GM12878 (cell line): ENCODE measurements at regions not wholly inside any gene's neighbourhood (a gene's known extent, or its start where the extent isn't known, plus 50 kb on each side); places are given as distances from the start of the nearest gene placed in this dataset.
A peak's percentile ranks its signal among the peaks of the same experiment; 100 is the strongest.

Experiments
- ATAC-seq: fragments of 200-7000 bp; cut with Tn5 transposase; 3 replicates; pipeline ENCODE4 v1.9.1; 2020; ENCODE audit warnings: mild to moderate bottlenecking, moderate library complexity
- BruUV-seq: library from RNA; stranded (reverse); fragments of 400-500 nt; replicated peaks from 2 replicates; lab custom pipeline; 2021; lab: Mats Ljungman, UMichigan
- CTCF ChIA-PET: fragments of 300-600 bp; sonication (Branson Sonifier 250); formaldehyde crosslinking; extraction: SDS; loops from one replicate; lab custom pipeline; 2021; ENCODE audit warnings: inconsistent platforms; lab: Yijun Ruan, JAX
- POLR2A ChIA-PET: fragments of 350-600 bp; formaldehyde crosslinking; extraction: SDS; loops from one replicate; lab custom pipeline; 2021; ENCODE audit warnings: inconsistent platforms; lab: Charles Lee
- RAD21 ChIA-PET: fragments of 300-600 bp; sonication (Branson Sonifier 250); formaldehyde crosslinking; loops from one replicate; lab custom pipeline; 2023; ENCODE audit warnings: antibody characterized with exemption; ENCODE audit not compliant: unreplicated experiment; lab: Charles Lee
- SMC1A ChIA-PET: fragments of 300-600 bp; sonication (Branson Sonifier 250); formaldehyde crosslinking; loops from one replicate; lab custom pipeline; 2023; ENCODE audit not compliant: unreplicated experiment, uncharacterized antibody; lab: Charles Lee
- DNase-seq: peaks from one replicate; pipeline ENCODE4 v3.0.0-alpha.2; 2011; ENCODE audit warnings: low read depth, low spot score
- FAIRE-seq: peaks from 3 replicates; lab custom pipeline; 2011; peaks lifted over from hg19 to GRCh38; lab: Jason Lieb, UNC
- H2AFZ ChIP-seq: 2 replicates; pipeline ENCODE4 v1.6.0; 2011; ENCODE audit warnings: low read depth, low read length, control low read depth; ENCODE audit not compliant: control insufficient read depth
- H3K27ac ChIP-seq: 2 replicates; pipeline ENCODE4 v1.5.1; 2011; ENCODE audit warnings: control low read depth; ENCODE audit not compliant: control insufficient read depth, insufficient read depth
- H3K27me3 ChIP-seq, 2 experiments: replicated peaks in 1 of 2; 2 replicates each; pipeline versions ENCODE4 v1.6.0 to v1.6.1; 2011; ENCODE audit warnings: low read length in 1 of 2; ENCODE audit not compliant: control insufficient read depth in 2 of 2, insufficient read depth in 2 of 2
- H3K36me3 ChIP-seq, 2 experiments: 2 replicates each; pipeline ENCODE4 v1.5.1; 2011; ENCODE audit warnings: low read length in 1 of 2; ENCODE audit not compliant: control insufficient read depth in 2 of 2, insufficient read depth in 2 of 2
- H3K4me1 ChIP-seq: 2 replicates; pipeline ENCODE4 v1.6.1; 2011; ENCODE audit warnings: mild to moderate bottlenecking, low read length, moderate library complexity, mixed read lengths; ENCODE audit not compliant: control insufficient read depth, insufficient read depth
- H3K4me2 ChIP-seq: 2 replicates; pipeline ENCODE4 v1.6.0; 2011; ENCODE audit warnings: control low read depth; ENCODE audit not compliant: control insufficient read depth, insufficient read depth
- H3K4me3 ChIP-seq: fragments of 200-600 bp; sonication (generic); 2 replicates; pipeline ENCODE4 v1.5.1; 2016
- H3K79me2 ChIP-seq: 2 replicates; pipeline ENCODE4 v1.6.0; 2011; ENCODE audit warnings: low read length; ENCODE audit not compliant: control insufficient read depth, insufficient read depth
- H3K9ac ChIP-seq: 2 replicates; pipeline ENCODE4 v1.8.0; 2011; ENCODE audit warnings: low read length, control low read depth, mixed read lengths; ENCODE audit not compliant: control insufficient read depth, insufficient read depth
- H3K9me3 ChIP-seq: replicated peaks from 3 replicates; pipeline ENCODE4 v1.5.1; 2011; ENCODE audit warnings: mild to moderate bottlenecking, low read length; ENCODE audit not compliant: control insufficient read depth, insufficient read depth
- H4K20me1 ChIP-seq: 2 replicates; pipeline ENCODE4 v1.6.0; 2011; ENCODE audit not compliant: control insufficient read depth, insufficient read depth
- BACH1 ChIP-seq: fragments of 450-650 bp; IDR thresholded peaks from 2 replicates; pipeline ENCODE4 v1.6.1; 2017; ENCODE audit warnings: mild to moderate bottlenecking, borderline replicate concordance
- CREM ChIP-seq: IDR thresholded peaks from 2 replicates; pipeline ENCODE4 v1.6.1; 2014; ENCODE audit warnings: antibody characterized with exemption, low read depth
- EP300 ChIP-seq, 2 experiments: fragments of 150-350 bp in 1 of 2; IDR thresholded peaks; 2 replicates each; pipeline ENCODE4 v1.6.1; 2011 to 2012; ENCODE audit warnings: low read depth in 2 of 2, low read length in 2 of 2, borderline replicate concordance in 1 of 2, improper control_type of control experiment in 1 of 2, inconsistent platforms in 1 of 2; ENCODE audit not compliant: control insufficient read depth in 1 of 2
- ZNF24 ChIP-seq: fragments of 450-650 bp; IDR thresholded peaks from 2 replicates; pipeline ENCODE4 v1.6.1; 2017; ENCODE audit warnings: antibody characterized with exemption, mild to moderate bottlenecking
- WGBS: methylation state at CpG from one replicate; pipeline ENCODE4 v1.1.6; 2016; ENCODE audit warnings: low lambda C conversion rate; ENCODE audit not compliant: insufficient replicate concordance, insufficient coverage; ENCODE audit errors: missing lambda C conversion rate; 5-methylcytosine and 5-hydroxymethylcytosine counted together
- in situ Hi-C: fragments of 300-500 bp; cut with MboI; formaldehyde crosslinking; loops from 9 replicates; pipeline ENCODE4 v1.14.3; 2018; ENCODE audit warnings: mixed read lengths
- intact Hi-C: fragments of 100-400 bp; cut with micrococcal nuclease; formaldehyde crosslinking; loops from one replicate; pipeline ENCODE4 v1.14.2; 2022; ENCODE audit not compliant: unreplicated experiment
- TF ChIP-seq, protein P1 (sequence below): IDR thresholded peaks from 2 replicates; pipeline ENCODE4 v1.6.1; 2011; ENCODE audit warnings: borderline replicate concordance, low read depth, mild to moderate bottlenecking, moderate library complexity, low read length; ENCODE audit not compliant: insufficient read depth, poor library complexity, severe bottlenecking
- TF ChIP-seq, protein P2 (sequence below): IDR thresholded peaks from 2 replicates; pipeline ENCODE4 v1.6.1; 2011; ENCODE audit warnings: low read depth, mild to moderate bottlenecking, low read length, moderate library complexity, borderline replicate concordance; ENCODE audit errors: extremely low read depth
- TF ChIP-seq, protein P3 (sequence below): fragments of 450-650 bp; formaldehyde crosslinking; IDR thresholded peaks from 2 replicates; pipeline ENCODE4 v1.4.0; 2022; ENCODE audit warnings: mild to moderate bottlenecking, moderate library complexity
- TF ChIP-seq, protein P4 (sequence below): fragments of 450-650 bp; IDR thresholded peaks from 2 replicates; pipeline ENCODE4 v1.6.1; 2017; ENCODE audit warnings: low read depth, mild to moderate bottlenecking, moderate library complexity

DNA sequence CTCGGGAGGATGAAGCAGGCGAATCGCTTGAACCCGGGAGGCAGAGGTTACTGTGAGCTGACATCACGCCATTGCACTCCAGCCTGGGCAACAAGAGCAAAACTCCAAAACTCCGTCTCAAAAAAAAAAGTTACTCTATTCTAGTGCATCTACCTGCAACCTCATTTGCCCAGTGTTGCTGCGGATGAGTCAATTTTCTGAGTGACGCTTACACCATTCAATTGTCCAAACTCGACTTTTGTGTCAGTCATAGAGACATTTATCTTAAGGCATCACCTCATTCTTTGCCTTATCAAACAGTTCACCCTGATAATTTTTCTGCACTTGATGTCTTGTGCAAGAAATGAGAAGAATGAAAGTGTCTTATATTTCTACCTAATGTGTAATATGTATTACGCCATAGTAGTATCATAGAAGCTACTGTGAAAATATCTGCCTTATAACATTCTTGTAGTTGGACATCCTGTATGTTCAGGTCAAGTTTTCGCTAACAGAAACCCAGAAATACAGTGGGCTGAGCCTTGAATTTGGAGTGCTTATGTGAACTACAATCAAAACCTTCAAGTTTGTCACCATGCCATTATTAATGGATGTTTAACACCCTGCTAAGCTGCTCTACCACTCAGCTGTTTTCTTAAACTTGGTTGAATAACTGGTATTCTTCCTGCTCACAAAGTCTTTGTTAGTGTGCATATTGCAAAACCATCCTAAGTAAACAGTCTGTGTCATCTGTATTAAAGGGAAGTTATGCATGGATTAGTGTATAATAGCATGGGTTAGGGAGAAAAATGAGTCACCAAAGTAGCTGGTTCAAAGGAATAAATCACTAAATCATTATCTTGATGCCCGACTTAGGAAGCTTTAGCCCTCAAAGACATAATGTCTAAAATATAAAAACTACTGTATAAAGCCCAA is 531.0 kb upstream of the NR2F2 start:
- Histone ChIP-seq H3K79me2 (no peaks in the 10 kb centered on the region), H3K4me1 (no peaks in the 10 kb centered on the region), H4K20me1 (no peaks in the 10 kb centered on the region), H2AFZ (no peak overlapping the region), H3K4me3 (no peak overlapping the region), H3K27me3 (no peaks in the 10 kb centered on the region), H3K4me2 (no peak overlapping the region), H3K36me3 (no peaks in the 10 kb centered on the region), H3K9ac (no peak overlapping the region), H3K27ac (no peak overlapping the region)
- in situ Hi-C loops (no loop called here), intact Hi-C loops (no loop called here)
- SMC1A ChIA-PET: interaction anchor here (0.7 kb wide), 1 partner anchor 12 kb away, joined by 3 read pairs; no protein-coding TSS in a partner anchor
- no peak for ATAC-seq
- no TSS peak for BruUV-seq
- DNase-seq: no peak
- CTCF ChIA-PET: no interaction called here
- RAD21 ChIA-PET: interaction anchor here (0.8 kb wide), 1 partner anchor 47 kb away, joined by 4 read pairs; no protein-coding TSS in a partner anchor
- POLR2A ChIA-PET: no interaction called here
- FAIRE-seq: peak; percentile 72
- WGBS: 48% methylated on average over 12 of the region's 12 CpGs
- TF ChIP-seq, protein P1, sequence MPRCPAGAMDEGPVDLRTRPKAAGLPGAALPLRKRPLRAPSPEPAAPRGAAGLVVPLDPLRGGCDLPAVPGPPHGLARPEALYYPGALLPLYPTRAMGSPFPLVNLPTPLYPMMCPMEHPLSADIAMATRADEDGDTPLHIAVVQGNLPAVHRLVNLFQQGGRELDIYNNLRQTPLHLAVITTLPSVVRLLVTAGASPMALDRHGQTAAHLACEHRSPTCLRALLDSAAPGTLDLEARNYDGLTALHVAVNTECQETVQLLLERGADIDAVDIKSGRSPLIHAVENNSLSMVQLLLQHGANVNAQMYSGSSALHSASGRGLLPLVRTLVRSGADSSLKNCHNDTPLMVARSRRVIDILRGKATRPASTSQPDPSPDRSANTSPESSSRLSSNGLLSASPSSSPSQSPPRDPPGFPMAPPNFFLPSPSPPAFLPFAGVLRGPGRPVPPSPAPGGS: no peak
- no peak for TF ChIP-seq ZNF24
- no peak for TF ChIP-seq EP300 (IDR thresholded peaks at IDR 0.05; ENCODE audit: borderline replicate concordance in 1 of 2, control insufficient read depth in 1 of 2, low read depth in 2 of 2, low read length in 2 of 2)
- TF ChIP-seq, protein P2, sequence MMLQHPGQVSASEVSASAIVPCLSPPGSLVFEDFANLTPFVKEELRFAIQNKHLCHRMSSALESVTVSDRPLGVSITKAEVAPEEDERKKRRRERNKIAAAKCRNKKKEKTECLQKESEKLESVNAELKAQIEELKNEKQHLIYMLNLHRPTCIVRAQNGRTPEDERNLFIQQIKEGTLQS: no peak
- TF ChIP-seq BACH1: no peak
- TF ChIP-seq, protein P3, sequence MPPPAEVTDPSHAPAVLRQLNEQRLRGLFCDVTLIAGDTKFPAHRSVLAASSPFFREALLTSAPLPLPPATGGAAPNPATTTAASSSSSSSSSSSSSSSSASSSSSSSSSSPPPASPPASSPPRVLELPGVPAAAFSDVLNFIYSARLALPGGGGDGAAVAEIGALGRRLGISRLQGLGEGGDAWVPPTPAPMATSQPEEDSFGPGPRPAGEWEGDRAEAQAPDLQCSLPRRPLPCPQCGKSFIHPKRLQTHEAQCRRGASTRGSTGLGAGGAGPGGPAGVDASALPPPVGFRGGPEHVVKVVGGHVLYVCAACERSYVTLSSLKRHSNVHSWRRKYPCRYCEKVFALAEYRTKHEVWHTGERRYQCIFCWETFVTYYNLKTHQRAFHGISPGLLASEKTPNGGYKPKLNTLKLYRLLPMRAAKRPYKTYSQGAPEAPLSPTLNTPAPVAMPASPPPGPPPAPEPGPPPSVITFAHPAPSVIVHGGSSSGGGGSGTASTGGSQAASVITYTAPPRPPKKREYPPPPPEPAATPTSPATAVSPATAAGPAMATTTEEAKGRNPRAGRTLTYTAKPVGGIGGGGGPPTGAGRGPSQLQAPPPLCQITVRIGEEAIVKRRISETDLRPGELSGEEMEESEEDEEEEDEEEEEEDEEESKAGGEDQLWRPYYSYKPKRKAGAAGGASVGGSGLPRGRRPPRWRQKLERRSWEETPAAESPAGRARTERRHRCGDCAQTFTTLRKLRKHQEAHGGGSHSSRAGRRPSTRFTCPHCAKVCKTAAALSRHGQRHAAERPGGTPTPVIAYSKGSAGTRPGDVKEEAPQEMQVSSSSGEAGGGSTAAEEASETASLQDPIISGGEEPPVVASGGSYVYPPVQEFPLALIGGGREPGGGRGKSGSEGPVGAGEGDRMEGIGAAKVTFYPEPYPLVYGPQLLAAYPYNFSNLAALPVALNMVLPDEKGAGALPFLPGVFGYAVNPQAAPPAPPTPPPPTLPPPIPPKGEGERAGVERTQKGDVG (CRISPR knock-in tag): no peak
- TF ChIP-seq CREM: no peak
- TF ChIP-seq, protein P4, sequence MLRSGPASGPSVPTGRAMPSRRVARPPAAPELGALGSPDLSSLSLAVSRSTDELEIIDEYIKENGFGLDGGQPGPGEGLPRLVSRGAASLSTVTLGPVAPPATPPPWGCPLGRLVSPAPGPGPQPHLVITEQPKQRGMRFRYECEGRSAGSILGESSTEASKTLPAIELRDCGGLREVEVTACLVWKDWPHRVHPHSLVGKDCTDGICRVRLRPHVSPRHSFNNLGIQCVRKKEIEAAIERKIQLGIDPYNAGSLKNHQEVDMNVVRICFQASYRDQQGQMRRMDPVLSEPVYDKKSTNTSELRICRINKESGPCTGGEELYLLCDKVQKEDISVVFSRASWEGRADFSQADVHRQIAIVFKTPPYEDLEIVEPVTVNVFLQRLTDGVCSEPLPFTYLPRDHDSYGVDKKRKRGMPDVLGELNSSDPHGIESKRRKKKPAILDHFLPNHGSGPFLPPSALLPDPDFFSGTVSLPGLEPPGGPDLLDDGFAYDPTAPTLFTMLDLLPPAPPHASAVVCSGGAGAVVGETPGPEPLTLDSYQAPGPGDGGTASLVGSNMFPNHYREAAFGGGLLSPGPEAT: no peak
- TF ChIP-seq, all 136 proteins: peak for 0
- H3K9me3 ChIP-seq: no peaks in the 10 kb centered on the region
